SHP77 (cell line): ENCODE measurements at regions not wholly inside any gene's neighbourhood (a gene's known extent, or its start where the extent isn't known, plus 50 kb on each side); places are given as distances from the start of the nearest gene placed in this dataset.
"Not testable (repeated sequence)": the region's sequence is repeated elsewhere in the genome, so short reads cannot be mapped to it uniquely, and the experiment has no call there.

Experiments used
- DNase-seq, 2 experiments: peaks; one replicate each; lab custom pipeline; 2025; lab: John Stamatoyannopoulos, UW

- not testable (repeated sequence) for DNase-seq
Measured at GRCh38 chr14:87240319-87240718, 752.7 kb downstream of the GALC start.

GRCh38 chr14:87233806-87234384 lies 759.1 kb downstream of the GALC start:
- DNase-seq: no peak

- no peak for DNase-seq
Measured at GRCh38 chr14:87233266-87233665, 759.7 kb downstream of the GALC start.

GRCh38 chr14:87231336-87232026 lies 761.5 kb downstream of the GALC start:
- no peak for DNase-seq

GRCh38 chr14:87230726-87231125 lies 762.3 kb downstream of the GALC start:
- DNase-seq: no peak

GRCh38 chr14:87229131-87229530 lies 763.9 kb downstream of the GALC start:
- no peak for DNase-seq

GRCh38 chr14:87217023-87217422 lies 776.0 kb downstream of the GALC start:
- no peak for DNase-seq

- DNase-seq: no peak
Measured at GRCh38 chr14:87214558-87214957, 778.4 kb downstream of the GALC start.

GRCh38 chr14:87207756-87208155 lies 785.2 kb downstream of the GALC start:
- no peak for DNase-seq

- DNase-seq: no peak
Measured at GRCh38 chr14:87205811-87206210, 787.2 kb downstream of the GALC start.

GRCh38 chr14:87203346-87203745 lies 789.6 kb downstream of the GALC start:
- DNase-seq: no peak

- no peak for DNase-seq
Measured at GRCh38 chr14:87199381-87199780, 793.6 kb downstream of the GALC start.

- no peak for DNase-seq
Measured at GRCh38 chr14:87196436-87196835, 796.5 kb downstream of the GALC start.

- no peak for DNase-seq
Measured at GRCh38 chr14:87187786-87188185, 805.2 kb downstream of the GALC start.

- no peak for DNase-seq
Measured at GRCh38 chr14:87186737-87187136, 806.2 kb downstream of the GALC start.

GRCh38 chr14:87185961-87186560 lies 806.9 kb downstream of the GALC start:
- DNase-seq: no peak

- DNase-seq: no peak
Measured at GRCh38 chr14:87184180-87184579, 808.8 kb downstream of the GALC start.

- no peak for DNase-seq
Measured at GRCh38 chr14:87181288-87181687, 811.7 kb downstream of the GALC start.

GRCh38 chr14:87179936-87180335 lies 813.0 kb downstream of the GALC start:
- no peak for DNase-seq

GRCh38 chr14:87178277-87178676 lies 814.7 kb downstream of the GALC start:
- no peak for DNase-seq

- DNase-seq: no peak
Measured at GRCh38 chr14:87175175-87175574, 817.8 kb downstream of the GALC start.

- no peak for DNase-seq
Measured at GRCh38 chr14:87171141-87171540, 821.8 kb downstream of the GALC start.

GRCh38 chr14:87170179-87170578 lies 822.8 kb downstream of the GALC start:
- DNase-seq: no peak

- DNase-seq: no peak
Measured at GRCh38 chr14:87169362-87169761, 823.6 kb downstream of the GALC start.
